HFFc6 (cell line): ENCODE measurements at regions not wholly inside any gene's neighbourhood (a gene's known extent, or its start where the extent isn't known, plus 50 kb on each side); places are given as distances from the start of the nearest gene placed in this dataset.

Experiments
- DNase-seq: peaks from one replicate; pipeline ENCODE4 v3.0.0-alpha.2; 2018
- H3K27ac Mint-ChIP-seq: 2 replicates; pipeline ENCODE4 v1.8.0; 2020; ENCODE audit warnings: mild to moderate bottlenecking, mixed read lengths
- H3K27me3 Mint-ChIP-seq: 2 replicates; pipeline ENCODE4 v1.8.0; 2021; ENCODE audit warnings: mild to moderate bottlenecking, moderate library complexity, mixed read lengths; ENCODE audit not compliant: insufficient read depth
- H3K36me3 Mint-ChIP-seq: 2 replicates; pipeline ENCODE4 v1.8.0; 2021; ENCODE audit warnings: low read depth, mixed read lengths
- H3K4me1 Mint-ChIP-seq: 2 replicates; pipeline ENCODE4 v1.8.0; 2020; ENCODE audit warnings: low read depth, mixed read lengths
- H3K4me3 Mint-ChIP-seq: 2 replicates; pipeline ENCODE4 v1.8.0; 2020; ENCODE audit warnings: mild to moderate bottlenecking, moderate library complexity, mixed read lengths
- H3K9me3 Mint-ChIP-seq: 2 replicates; pipeline ENCODE4 v1.8.0; 2020; ENCODE audit warnings: mild to moderate bottlenecking, mixed read lengths
- TF ChIP-seq, protein P1 (sequence below): fragments of 200-600 bp; sonication (generic); IDR thresholded peaks from 2 replicates; pipeline ENCODE4 v1.5.0; 2021; ENCODE audit warnings: antibody characterized with exemption, mild to moderate bottlenecking

DNA sequence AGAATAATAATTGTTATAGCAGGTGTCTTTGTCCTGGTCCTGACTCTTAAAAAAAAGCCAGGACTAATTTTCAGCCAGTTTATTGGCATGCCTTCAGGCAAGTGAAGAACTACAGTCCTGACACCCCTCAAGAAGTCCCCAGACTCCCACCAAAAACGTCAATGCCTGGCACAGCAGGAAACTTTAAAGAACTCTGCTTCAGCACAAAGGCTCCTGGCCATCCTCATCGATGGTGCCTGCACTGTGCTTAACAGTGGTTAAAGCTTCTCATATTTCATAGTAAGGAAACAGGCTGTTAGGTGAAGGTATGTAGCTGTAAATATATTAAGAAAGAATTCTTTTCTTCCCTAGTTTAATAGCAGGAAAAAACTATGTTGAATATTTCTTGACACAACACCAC is 280.1 kb upstream of the PUM3 start:
- Mint-ChIP-seq H3K36me3 (no peaks in the 10 kb centered on the region), H3K4me1 (no peaks in the 10 kb centered on the region), H3K27me3 (no peaks in the 10 kb centered on the region), H3K4me3 (no peak overlapping the region), H3K9me3 (peaks cover 4% of the 10 kb centered on the region; the same call in 1 of the 2 replicates), H3K27ac (no peak overlapping the region)
- TF ChIP-seq, protein P1, sequence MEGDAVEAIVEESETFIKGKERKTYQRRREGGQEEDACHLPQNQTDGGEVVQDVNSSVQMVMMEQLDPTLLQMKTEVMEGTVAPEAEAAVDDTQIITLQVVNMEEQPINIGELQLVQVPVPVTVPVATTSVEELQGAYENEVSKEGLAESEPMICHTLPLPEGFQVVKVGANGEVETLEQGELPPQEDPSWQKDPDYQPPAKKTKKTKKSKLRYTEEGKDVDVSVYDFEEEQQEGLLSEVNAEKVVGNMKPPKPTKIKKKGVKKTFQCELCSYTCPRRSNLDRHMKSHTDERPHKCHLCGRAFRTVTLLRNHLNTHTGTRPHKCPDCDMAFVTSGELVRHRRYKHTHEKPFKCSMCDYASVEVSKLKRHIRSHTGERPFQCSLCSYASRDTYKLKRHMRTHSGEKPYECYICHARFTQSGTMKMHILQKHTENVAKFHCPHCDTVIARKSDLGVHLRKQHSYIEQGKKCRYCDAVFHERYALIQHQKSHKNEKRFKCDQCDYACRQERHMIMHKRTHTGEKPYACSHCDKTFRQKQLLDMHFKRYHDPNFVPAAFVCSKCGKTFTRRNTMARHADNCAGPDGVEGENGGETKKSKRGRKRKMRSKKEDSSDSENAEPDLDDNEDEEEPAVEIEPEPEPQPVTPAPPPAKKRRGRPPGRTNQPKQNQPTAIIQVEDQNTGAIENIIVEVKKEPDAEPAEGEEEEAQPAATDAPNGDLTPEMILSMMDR = no peak
- no peak for DNase-seq

DNA sequence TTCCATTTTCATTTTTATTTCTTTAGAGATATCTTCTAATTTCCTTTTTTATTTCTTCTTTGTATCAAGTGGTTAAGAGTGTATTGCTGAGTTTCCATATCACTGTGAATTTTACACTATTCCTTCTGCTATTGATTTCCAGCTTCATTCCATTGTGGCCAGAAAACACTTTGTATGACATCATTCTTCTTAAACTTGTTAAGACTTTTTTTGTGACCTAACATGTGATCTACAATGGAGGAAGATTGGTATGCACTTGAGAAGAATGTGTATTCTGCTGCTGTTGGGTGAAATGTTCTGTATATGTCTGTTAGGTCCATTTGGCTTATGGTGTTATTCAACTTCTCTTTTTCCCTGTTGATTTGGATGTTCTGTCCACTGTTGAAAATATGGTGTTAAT is 274.2 kb upstream of the PUM3 start:
- Mint-ChIP-seq H3K9me3 (peaks cover 22% of the 10 kb centered on the region), H3K4me3 (no peak overlapping the region), H3K27me3 (no peaks in the 10 kb centered on the region; the same call in 1 of the 2 replicates), H3K27ac (no peak overlapping the region), H3K4me1 (no peaks in the 10 kb centered on the region), H3K36me3 (no peaks in the 10 kb centered on the region)
- no peak for DNase-seq
- TF ChIP-seq, protein P1 = no peak

DNA sequence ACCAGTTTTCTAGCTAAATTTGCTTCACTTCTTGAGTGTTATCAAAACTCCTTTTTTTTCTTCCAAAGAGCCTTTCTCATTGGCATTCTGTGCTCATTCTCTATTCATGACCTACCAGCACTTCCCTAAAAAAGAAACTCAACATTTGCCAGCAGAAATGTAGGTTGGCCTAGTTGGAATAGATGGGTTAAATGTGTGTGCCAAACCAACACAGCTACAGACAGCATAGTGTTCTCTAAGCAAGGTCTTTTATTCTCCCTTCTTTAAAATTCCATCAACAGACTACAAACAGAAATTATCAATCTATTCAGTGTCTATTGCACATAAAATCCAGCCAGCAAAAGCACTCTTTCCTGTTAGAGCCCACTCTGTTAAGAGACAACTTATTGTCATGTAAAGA is 255.8 kb upstream of the PUM3 start:
- no peaks in the 10 kb centered on the region for H3K36me3 Mint-ChIP-seq

DNA sequence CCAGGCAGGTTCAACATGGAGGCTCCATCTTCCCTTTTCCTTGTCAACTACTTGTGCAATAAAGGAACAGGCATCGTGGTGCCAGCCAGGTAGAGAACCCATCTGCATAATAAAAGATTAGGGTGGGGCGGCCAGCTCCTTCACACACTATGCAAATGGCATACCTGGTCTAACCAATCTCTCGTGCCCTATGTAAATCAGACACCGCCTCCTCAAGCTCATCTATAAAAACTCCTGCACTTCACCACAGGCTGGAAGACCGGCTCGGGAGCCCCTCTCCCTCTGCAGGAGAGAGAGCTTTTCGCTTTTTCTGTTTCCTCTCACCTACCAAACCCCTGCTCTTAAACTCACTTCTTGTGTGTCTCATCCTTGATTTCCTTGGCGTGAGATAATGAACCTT is 244.3 kb upstream of the PUM3 start:
- no peak for DNase-seq
- TF ChIP-seq, protein P1 = no peak
- no peak overlapping the region for H3K4me3 Mint-ChIP-seq
- no peaks in the 10 kb centered on the region for H3K36me3 Mint-ChIP-seq
- H3K27ac Mint-ChIP-seq = no peak overlapping the region
- no peaks in the 10 kb centered on the region for H3K4me1 Mint-ChIP-seq
- H3K9me3 Mint-ChIP-seq = peaks cover 19% of the 10 kb centered on the region
- H3K27me3 Mint-ChIP-seq = peaks cover 1% of the 10 kb centered on the region; the same call in 1 of the 2 replicates

More for the DNA sequence above, 255.8 kb upstream of the PUM3 start:
- Mint-ChIP-seq H3K27me3 (no peaks in the 10 kb centered on the region; the same call in 1 of the 2 replicates), H3K9me3 (peaks cover 6% of the 10 kb centered on the region; the same call in 1 of the 2 replicates), H3K4me1 (no peaks in the 10 kb centered on the region), H3K27ac (no peak overlapping the region), H3K4me3 (no peak overlapping the region)
- no peak for DNase-seq
- TF ChIP-seq, protein P1 = no peak

DNA sequence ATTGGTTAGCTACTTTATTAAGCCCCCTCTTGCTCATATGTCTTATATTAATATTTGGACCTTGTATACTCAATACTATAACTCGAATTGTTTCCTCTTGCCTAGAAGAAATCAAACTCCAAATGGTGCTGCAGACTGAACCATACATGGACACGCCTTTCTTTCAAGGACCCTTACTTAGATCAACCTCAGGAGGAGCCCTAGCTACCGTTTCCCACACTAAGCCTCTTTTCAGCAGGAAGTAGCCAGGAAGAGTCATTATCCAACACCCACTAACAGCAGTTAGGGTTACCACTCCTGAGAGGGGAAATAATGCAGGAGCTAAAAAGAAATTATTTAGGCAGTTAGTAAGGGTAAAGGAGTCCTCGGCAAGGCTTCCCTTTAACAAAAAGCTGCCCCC is 243.8 kb upstream of the PUM3 start:
- DNase-seq = no peak
- Mint-ChIP-seq H3K27me3 (peaks cover 1% of the 10 kb centered on the region; the same call in 1 of the 2 replicates), H3K9me3 (peaks cover 19% of the 10 kb centered on the region), H3K4me3 (no peak overlapping the region), H3K36me3 (no peaks in the 10 kb centered on the region), H3K4me1 (no peaks in the 10 kb centered on the region), H3K27ac (no peak overlapping the region)
- TF ChIP-seq, protein P1 = no peak

DNA sequence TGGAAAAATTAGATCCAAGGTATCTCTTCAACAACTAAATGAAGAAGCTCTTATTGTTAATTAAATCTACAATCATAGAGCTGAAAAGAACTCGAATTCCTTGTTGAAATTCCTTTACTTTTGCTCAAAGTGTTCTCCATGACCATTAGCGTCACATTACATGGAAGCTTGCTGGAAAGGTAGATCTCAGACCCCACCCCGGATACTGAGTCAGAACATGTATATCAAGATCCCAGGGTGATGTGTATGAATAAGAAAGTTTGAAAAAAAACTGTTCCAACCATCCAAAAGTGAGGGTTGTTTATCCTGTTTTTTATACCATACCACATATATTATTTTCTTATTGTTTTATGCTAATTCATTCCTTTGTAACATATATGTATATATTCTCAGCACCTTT is 237.1 kb upstream of the PUM3 start:
- peaks cover 9% of the 10 kb centered on the region for H3K9me3 Mint-ChIP-seq
- TF ChIP-seq, protein P1 = no peak
- H3K27ac Mint-ChIP-seq = no peak overlapping the region
- no peak overlapping the region for H3K4me3 Mint-ChIP-seq
- H3K4me1 Mint-ChIP-seq = no peaks in the 10 kb centered on the region
- no peaks in the 10 kb centered on the region for H3K36me3 Mint-ChIP-seq
- no peak for DNase-seq
- no peaks in the 10 kb centered on the region for H3K27me3 Mint-ChIP-seq
